ENCODE measurements at regions not wholly inside any gene's neighbourhood (a gene's known extent, or its start where the extent isn't known, plus 50 kb on each side); places are given as distances from the start of the nearest gene placed in this dataset.

DNA sequence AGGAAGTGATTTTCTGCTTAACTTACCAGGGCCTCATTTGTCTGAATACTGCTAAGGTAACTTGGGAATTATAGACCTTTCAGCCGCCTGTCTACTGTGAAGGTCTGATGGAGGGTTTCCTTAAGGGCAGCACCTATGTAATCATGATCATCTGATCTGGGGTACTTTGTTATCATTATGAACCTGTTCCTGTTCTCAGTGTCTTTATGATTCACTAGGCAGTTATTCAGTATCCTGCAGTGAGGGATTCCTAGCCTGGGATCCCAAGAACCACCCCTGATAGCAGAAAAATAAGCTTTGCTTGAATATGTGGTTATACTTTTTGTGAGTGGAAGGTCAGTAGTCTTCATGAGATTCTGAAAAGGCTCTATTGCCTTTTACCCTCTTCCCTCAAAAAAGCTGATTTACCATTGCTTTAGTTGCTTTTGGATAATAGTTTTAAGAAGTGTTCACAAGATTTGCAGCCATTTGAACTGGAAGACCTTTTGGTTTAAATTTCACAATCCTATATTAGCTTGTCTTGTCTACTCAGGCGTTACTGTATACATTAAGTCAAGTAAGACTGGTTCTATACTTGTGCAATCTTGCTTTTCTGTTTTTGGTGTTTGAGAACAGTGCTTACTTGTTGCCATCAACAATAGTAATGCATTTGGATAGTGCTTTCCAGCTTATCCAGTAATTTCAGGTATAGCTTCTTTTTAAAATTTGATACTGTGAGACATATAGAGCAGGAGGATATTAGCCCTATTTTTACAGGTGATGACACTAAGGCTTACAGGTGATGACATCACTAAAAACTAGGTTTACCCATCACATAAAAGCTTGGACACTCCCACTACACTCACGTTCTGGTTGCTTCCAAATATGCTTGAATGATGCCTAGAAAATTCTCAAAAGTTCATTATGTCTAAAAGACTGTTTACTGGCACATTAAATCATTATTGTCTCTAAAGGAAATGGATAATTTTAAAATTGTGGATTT, 60.0 kb downstream of the FHIP1A start:
- TF ChIP-seq CTCF (IDR thresholded peaks at IDR 0.05; ENCODE audit: insufficient read depth, low read depth, low read length) = no peak
- TF ChIP-seq EZH2 (IDR thresholded peaks at IDR 0.05; ENCODE audit: insufficient read depth, low read length) = no peak

Measured in astrocyte (in vitro differentiated cells and primary cell).